HepG2 (cell line): ENCODE measurements at regions not wholly inside any gene's neighbourhood (a gene's known extent, or its start where the extent isn't known, plus 50 kb on each side); places are given as distances from the start of the nearest gene placed in this dataset.

Experiments
- ATAC-seq: fragments of 200-7000 bp; cut with Tn5 transposase; 3 replicates; pipeline ENCODE4 v1.9.1; 2020; ENCODE audit warnings: mild to moderate bottlenecking, moderate library complexity
- BruUV-seq: library from RNA; stranded (reverse); fragments of 400-500 nt; replicated peaks from 2 replicates; lab custom pipeline; 2021; lab: Mats Ljungman, UMichigan
- CTCF ChIA-PET: fragments of 300-600 bp; formaldehyde crosslinking; extraction: SDS; loops from one replicate; lab custom pipeline; 2021; ENCODE audit warnings: low total read pairs, inconsistent platforms, low intra/inter-chr PET ratio; lab: Yijun Ruan, JAX
- POLR2A ChIA-PET: fragments of 350-600 bp; sonication (Branson Sonifier 250); formaldehyde crosslinking; loops from one replicate; lab custom pipeline; 2020; ENCODE audit warnings: antibody characterized with exemption, inconsistent platforms; lab: Yijun Ruan, JAX
- DNase-seq: peaks from one replicate; pipeline ENCODE4 v3.0.0-alpha.2; 2015; ENCODE audit warnings: low spot score
- FAIRE-seq: peaks from 3 replicates; lab custom pipeline; 2011; peaks lifted over from hg19 to GRCh38; lab: Jason Lieb, UNC
- H2AFZ ChIP-seq: one replicate; pipeline ENCODE4 v1.6.1; 2011; ENCODE audit warnings: low read length, inconsistent platforms
- H3K27ac ChIP-seq: fragments of 300-600 bp; 3 replicates; pipeline ENCODE4 v1.8.0; 2011; ENCODE audit warnings: mixed run types, mild to moderate bottlenecking, mixed read lengths, low read length, inconsistent platforms; ENCODE audit not compliant: insufficient read depth; ENCODE audit errors: extremely low read length
- H3K27me3 ChIP-seq, 2 experiments: fragments of 200-600 bp in 1 of 2; 2 replicates in 1 of 2; 3 replicates in 1 of 2; pipeline versions ENCODE4 v1.6.0 to v1.8.0; 2011; ENCODE audit warnings: low read length in 2 of 2, mild to moderate bottlenecking in 2 of 2, moderate library complexity in 2 of 2, inconsistent platforms in 1 of 2; ENCODE audit not compliant: insufficient read depth in 2 of 2, control insufficient read depth in 1 of 2
- H3K36me3 ChIP-seq, 2 experiments: fragments of 200-600 bp in 1 of 2; replicated peaks in 1 of 2; 2 replicates in 1 of 2; 3 replicates in 1 of 2; pipeline versions ENCODE4 v1.5.1 to v1.8.0; 2011; ENCODE audit warnings: low read length in 2 of 2, inconsistent platforms in 1 of 2; ENCODE audit not compliant: insufficient read depth in 2 of 2, control insufficient read depth in 1 of 2
- H3K4me1 ChIP-seq: 2 replicates; pipeline ENCODE4 v1.5.1; 2012; ENCODE audit warnings: low read length, inconsistent platforms; ENCODE audit not compliant: insufficient read depth
- H3K4me2 ChIP-seq: 2 replicates; pipeline ENCODE4 v1.6.0; 2011; ENCODE audit warnings: low read depth, low read length, inconsistent platforms
- H3K4me3 ChIP-seq, 3 experiments: fragments of 200-600 bp in 1 of 3; sonication (generic), shearing (Covaris generic) in 1 of 3; replicated peaks in 1 of 3; 2 replicates each; pipeline ENCODE4 v1.5.1; 2011 to 2016; ENCODE audit warnings: low read length in 3 of 3, inconsistent platforms in 2 of 3, low read depth in 2 of 3, mild to moderate bottlenecking in 2 of 3, control low read depth in 1 of 3, mixed read lengths in 1 of 3; ENCODE audit not compliant: insufficient read depth in 1 of 3
- H3K79me2 ChIP-seq: one replicate; pipeline ENCODE4 v1.6.1; 2011; ENCODE audit warnings: low read length, inconsistent platforms; ENCODE audit not compliant: insufficient read depth
- H3K9ac ChIP-seq: 2 replicates; pipeline ENCODE4 v1.6.0; 2011; ENCODE audit warnings: mild to moderate bottlenecking, low read depth, low read length, inconsistent platforms; ENCODE audit not compliant: insufficient read depth
- H3K9me3 ChIP-seq: 2 replicates; pipeline ENCODE4 v1.5.1; 2012; ENCODE audit warnings: mild to moderate bottlenecking, low read length
- H4K20me1 ChIP-seq: 2 replicates; pipeline ENCODE4 v1.6.0; 2011; ENCODE audit warnings: inconsistent platforms, mild to moderate bottlenecking, low read length, moderate library complexity; ENCODE audit not compliant: insufficient read depth
- BCL6 ChIP-seq: IDR thresholded peaks from 2 replicates; pipeline ENCODE4 v1.6.1; 2016; ENCODE audit warnings: missing genetic modification reagents, missing compliant biosample characterization
- E2F5 ChIP-seq: sonication (generic); formaldehyde crosslinking; conservative IDR thresholded peaks from 2 replicates; pipeline ENCODE4 v1.4.0; 2020; ENCODE audit warnings: missing genetic modification reagents
- EED ChIP-seq: sonication (generic); formaldehyde crosslinking; IDR thresholded peaks from 2 replicates; pipeline ENCODE4 v1.5.0; 2020; ENCODE audit warnings: mild to moderate bottlenecking, missing genetic modification reagents
- ELF1 ChIP-seq: sonication (generic); formaldehyde crosslinking; IDR thresholded peaks from 2 replicates; pipeline ENCODE4 v1.4.0; 2020; ENCODE audit warnings: missing genetic modification reagents
- ETS1 ChIP-seq: sonication (generic); formaldehyde crosslinking; IDR thresholded peaks from 2 replicates; pipeline ENCODE4 v1.4.0; 2020; ENCODE audit warnings: missing genetic modification reagents
- SRF ChIP-seq: IDR thresholded peaks from 2 replicates; pipeline ENCODE4 v1.6.1; 2011; ENCODE audit warnings: mild to moderate bottlenecking, low read depth, low read length, moderate library complexity
- TSC22D2 ChIP-seq: sonication (generic); formaldehyde crosslinking; IDR thresholded peaks from 2 replicates; pipeline ENCODE4 v1.5.1; 2020; ENCODE audit warnings: missing genetic modification reagents, mild to moderate bottlenecking, borderline replicate concordance
- ZKSCAN5 ChIP-seq: sonication (generic); formaldehyde crosslinking; IDR thresholded peaks from 2 replicates; pipeline ENCODE4 v1.5.1; 2020; ENCODE audit warnings: mild to moderate bottlenecking, missing genetic modification reagents
- ZNF160 ChIP-seq: sonication (generic); formaldehyde crosslinking; IDR thresholded peaks from 2 replicates; pipeline ENCODE4 v1.8.0; 2022; ENCODE audit warnings: mild to moderate bottlenecking, inconsistent platforms, missing genetic modification reagents
- ZNF260 ChIP-seq: sonication (generic); formaldehyde crosslinking; IDR thresholded peaks from 2 replicates; pipeline ENCODE4 v1.4.0; 2020; ENCODE audit warnings: missing genetic modification reagents, low read depth, mild to moderate bottlenecking, borderline replicate concordance
- ZNF564 ChIP-seq: sonication (generic); formaldehyde crosslinking; IDR thresholded peaks from 2 replicates; pipeline ENCODE4 v1.8.1; 2023; ENCODE audit warnings: mild to moderate bottlenecking, missing genetic modification reagents
- ZNF768 ChIP-seq: sonication (generic); formaldehyde crosslinking; IDR thresholded peaks from 2 replicates; pipeline ENCODE4 v1.4.0; 2020; ENCODE audit warnings: missing genetic modification reagents
- WGBS: methylation state at CpG from one replicate; pipeline ENCODE4 v1.1.6; 2017; ENCODE audit warnings: low lambda C conversion rate; 5-methylcytosine and 5-hydroxymethylcytosine counted together
- in situ Hi-C: cut with HindIII; loops from 2 replicates; pipeline ENCODE4 v1.10.0; 2017; ENCODE audit warnings: low pct_unique_long_range_greater_than_20kb; ENCODE audit not compliant: extremely low pct_ligation_motif_present
- intact Hi-C: fragments of 100-400 bp; cut with micrococcal nuclease; formaldehyde crosslinking; loops from one replicate; pipeline ENCODE4 v1.10.0; 2022; ENCODE audit not compliant: unreplicated experiment
- TF ChIP-seq, protein P1 (sequence below): sonication (generic); formaldehyde crosslinking; IDR thresholded peaks from 2 replicates; pipeline ENCODE4 v1.4.0; 2020; ENCODE audit warnings: missing genetic modification reagents, borderline replicate concordance
- TF ChIP-seq, protein P2 (sequence below): sonication (generic); formaldehyde crosslinking; IDR thresholded peaks from 2 replicates; pipeline ENCODE4 v1.8.0; 2022; ENCODE audit warnings: mild to moderate bottlenecking, missing genetic modification reagents, moderate library complexity
- TF ChIP-seq, protein P3 (sequence below): sonication (generic); formaldehyde crosslinking; IDR thresholded peaks from 2 replicates; pipeline ENCODE4 v1.4.0; 2020; ENCODE audit warnings: missing genetic modification reagents, borderline replicate concordance

- Histone ChIP-seq H3K27me3 (peaks cover 0 to under 1% of the 10 kb centered on the region in 2 experiments; a peak in 1 of 5 replicates), H3K4me2 (no peak overlapping the region), H3K9ac (no peak overlapping the region), H3K4me3 (no peak overlapping the region), H3K9me3 (no peaks in the 10 kb centered on the region), H3K4me1 (no peaks in the 10 kb centered on the region), H2AFZ (no peak overlapping the region), H3K79me2 (no peaks in the 10 kb centered on the region), H4K20me1 (no peaks in the 10 kb centered on the region), H3K27ac (no peak overlapping the region), H3K36me3 (no peaks in the 10 kb centered on the region)
- no peak for ATAC-seq
- no peak for FAIRE-seq
- ChIA-PET CTCF (no interaction called here), POLR2A (no interaction called here)
- in situ Hi-C loops: no loop called here
- TF ChIP-seq ELF1 (no peak), ZKSCAN5 (CRISPR knock-in tag) (no peak), ETS1 (CRISPR knock-in tag) (no peak), ZNF768 (no peak), ZNF260 (CRISPR knock-in tag) (no peak), ZNF564 (CRISPR knock-in tag) (no peak), TSC22D2 (CRISPR knock-in tag) (no peak), EED (CRISPR knock-in tag) (no peak), E2F5 (CRISPR knock-in tag) (no peak), SRF (no peak), BCL6 (no peak), ZNF160 (no peak)
- TF ChIP-seq, protein P1, sequence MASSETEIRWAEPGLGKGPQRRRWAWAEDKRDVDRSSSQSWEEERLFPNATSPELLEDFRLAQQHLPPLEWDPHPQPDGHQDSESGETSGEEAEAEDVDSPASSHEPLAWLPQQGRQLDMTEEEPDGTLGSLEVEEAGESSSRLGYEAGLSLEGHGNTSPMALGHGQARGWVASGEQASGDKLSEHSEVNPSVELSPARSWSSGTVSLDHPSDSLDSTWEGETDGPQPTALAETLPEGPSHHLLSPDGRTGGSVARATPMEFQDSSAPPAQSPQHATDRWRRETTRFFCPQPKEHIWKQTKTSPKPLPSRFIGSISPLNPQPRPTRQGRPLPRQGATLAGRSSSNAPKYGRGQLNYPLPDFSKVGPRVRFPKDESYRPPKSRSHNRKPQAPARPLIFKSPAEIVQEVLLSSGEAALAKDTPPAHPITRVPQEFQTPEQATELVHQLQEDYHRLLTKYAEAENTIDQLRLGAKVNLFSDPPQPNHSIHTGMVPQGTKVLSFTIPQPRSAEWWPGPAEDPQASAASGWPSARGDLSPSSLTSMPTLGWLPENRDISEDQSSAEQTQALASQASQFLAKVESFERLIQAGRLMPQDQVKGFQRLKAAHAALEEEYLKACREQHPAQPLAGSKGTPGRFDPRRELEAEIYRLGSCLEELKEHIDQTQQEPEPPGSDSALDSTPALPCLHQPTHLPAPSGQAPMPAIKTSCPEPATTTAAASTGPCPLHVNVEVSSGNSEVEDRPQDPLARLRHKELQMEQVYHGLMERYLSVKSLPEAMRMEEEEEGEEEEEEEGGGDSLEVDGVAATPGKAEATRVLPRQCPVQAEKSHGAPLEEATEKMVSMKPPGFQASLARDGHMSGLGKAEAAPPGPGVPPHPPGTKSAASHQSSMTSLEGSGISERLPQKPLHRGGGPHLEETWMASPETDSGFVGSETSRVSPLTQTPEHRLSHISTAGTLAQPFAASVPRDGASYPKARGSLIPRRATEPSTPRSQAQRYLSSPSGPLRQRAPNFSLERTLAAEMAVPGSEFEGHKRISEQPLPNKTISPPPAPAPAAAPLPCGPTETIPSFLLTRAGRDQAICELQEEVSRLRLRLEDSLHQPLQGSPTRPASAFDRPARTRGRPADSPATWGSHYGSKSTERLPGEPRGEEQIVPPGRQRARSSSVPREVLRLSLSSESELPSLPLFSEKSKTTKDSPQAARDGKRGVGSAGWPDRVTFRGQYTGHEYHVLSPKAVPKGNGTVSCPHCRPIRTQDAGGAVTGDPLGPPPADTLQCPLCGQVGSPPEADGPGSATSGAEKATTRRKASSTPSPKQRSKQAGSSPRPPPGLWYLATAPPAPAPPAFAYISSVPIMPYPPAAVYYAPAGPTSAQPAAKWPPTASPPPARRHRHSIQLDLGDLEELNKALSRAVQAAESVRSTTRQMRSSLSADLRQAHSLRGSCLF (CRISPR knock-in tag): no peak
- TF ChIP-seq, protein P2, sequence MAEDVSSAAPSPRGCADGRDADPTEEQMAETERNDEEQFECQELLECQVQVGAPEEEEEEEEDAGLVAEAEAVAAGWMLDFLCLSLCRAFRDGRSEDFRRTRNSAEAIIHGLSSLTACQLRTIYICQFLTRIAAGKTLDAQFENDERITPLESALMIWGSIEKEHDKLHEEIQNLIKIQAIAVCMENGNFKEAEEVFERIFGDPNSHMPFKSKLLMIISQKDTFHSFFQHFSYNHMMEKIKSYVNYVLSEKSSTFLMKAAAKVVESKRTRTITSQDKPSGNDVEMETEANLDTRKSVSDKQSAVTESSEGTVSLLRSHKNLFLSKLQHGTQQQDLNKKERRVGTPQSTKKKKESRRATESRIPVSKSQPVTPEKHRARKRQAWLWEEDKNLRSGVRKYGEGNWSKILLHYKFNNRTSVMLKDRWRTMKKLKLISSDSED (CRISPR knock-in tag): no peak
- TF ChIP-seq, protein P3, sequence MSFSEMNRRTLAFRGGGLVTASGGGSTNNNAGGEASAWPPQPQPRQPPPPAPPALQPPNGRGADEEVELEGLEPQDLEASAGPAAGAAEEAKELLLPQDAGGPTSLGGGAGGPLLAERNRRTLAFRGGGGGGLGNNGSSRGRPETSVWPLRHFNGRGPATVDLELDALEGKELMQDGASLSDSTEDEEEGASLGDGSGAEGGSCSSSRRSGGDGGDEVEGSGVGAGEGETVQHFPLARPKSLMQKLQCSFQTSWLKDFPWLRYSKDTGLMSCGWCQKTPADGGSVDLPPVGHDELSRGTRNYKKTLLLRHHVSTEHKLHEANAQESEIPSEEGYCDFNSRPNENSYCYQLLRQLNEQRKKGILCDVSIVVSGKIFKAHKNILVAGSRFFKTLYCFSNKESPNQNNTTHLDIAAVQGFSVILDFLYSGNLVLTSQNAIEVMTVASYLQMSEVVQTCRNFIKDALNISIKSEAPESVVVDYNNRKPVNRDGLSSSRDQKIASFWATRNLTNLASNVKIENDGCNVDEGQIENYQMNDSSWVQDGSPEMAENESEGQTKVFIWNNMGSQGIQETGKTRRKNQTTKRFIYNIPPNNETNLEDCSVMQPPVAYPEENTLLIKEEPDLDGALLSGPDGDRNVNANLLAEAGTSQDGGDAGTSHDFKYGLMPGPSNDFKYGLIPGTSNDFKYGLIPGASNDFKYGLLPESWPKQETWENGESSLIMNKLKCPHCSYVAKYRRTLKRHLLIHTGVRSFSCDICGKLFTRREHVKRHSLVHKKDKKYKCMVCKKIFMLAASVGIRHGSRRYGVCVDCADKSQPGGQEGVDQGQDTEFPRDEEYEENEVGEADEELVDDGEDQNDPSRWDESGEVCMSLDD (CRISPR knock-in tag): no peak
- 0% methylated on average over 3 of the region's 3 CpGs for WGBS
- no peak for DNase-seq
- intact Hi-C loops: no loop called here
- no TSS peak for BruUV-seq
Measured at GRCh38 chr13:106401081-106401480, 134.4 kb downstream of the EFNB2 start.
